ENCODE measurements at regions not wholly inside any gene's neighbourhood (a gene's known extent, or its start where the extent isn't known, plus 50 kb on each side); places are given as distances from the start of the nearest gene placed in this dataset.

GRCh38 chr7:54637712-54638396, 95.7 kb downstream of the VSTM2A start:
- no TSS peak for BruUV-seq (replicated peaks)
- H3K36me3 ChIP-seq (ENCODE audit: control insufficient read depth, insufficient read depth, low read length): no peaks in the 10 kb centered on the region
- no peak overlapping the region for H3K4me3 Mint-ChIP-seq (ENCODE audit: unreplicated experiment)
- no peak overlapping the region for H3K27ac Mint-ChIP-seq (ENCODE audit: unreplicated experiment)
- H3K4me1 ChIP-seq: no peaks in the 10 kb centered on the region
- H3K4me3 ChIP-seq (ENCODE audit: low read depth, low read length): no peak overlapping the region
- ChIA-PET CTCF (no interaction called here), POLR2A (no interaction called here)
- TF ChIP-seq CTCF (IDR thresholded peaks at IDR 0.05; ENCODE audit: insufficient read depth in 1 of 2, low read depth in 1 of 2, low read length in 1 of 2, severe bottlenecking in 1 of 2, unreplicated experiment in 1 of 2): no peak
- H3K36me3 Mint-ChIP-seq (ENCODE audit: insufficient read depth, unreplicated experiment): no peaks in the 10 kb centered on the region
- DNase-seq: no peak
- intact Hi-C loops (cut with micrococcal nuclease; ENCODE audit: unreplicated experiment): no loop called here
- H3K9me3 Mint-ChIP-seq (ENCODE audit: unreplicated experiment): no peaks in the 10 kb centered on the region
- H3K27me3 Mint-ChIP-seq (ENCODE audit: insufficient read depth, unreplicated experiment): peaks cover 11% of the 10 kb centered on the region
- H3K27me3 ChIP-seq (replicated peaks; ENCODE audit: control insufficient read depth, insufficient read depth, low read length): no peaks in the 10 kb centered on the region; the same call in 1 of the 2 replicates
- no peaks in the 10 kb centered on the region for H3K4me1 Mint-ChIP-seq (ENCODE audit: low read depth, unreplicated experiment)
- no peaks in the 10 kb centered on the region; the same call in 1 of the 2 replicates for H3K9me3 ChIP-seq

GRCh38 chr7:54632696-54633095, 90.5 kb downstream of the VSTM2A start:
- BruUV-seq (replicated peaks): no TSS peak
- no peak overlapping the region for H3K27ac Mint-ChIP-seq (ENCODE audit: unreplicated experiment)
- no peaks in the 10 kb centered on the region for H3K36me3 Mint-ChIP-seq (ENCODE audit: insufficient read depth, unreplicated experiment)
- no peaks in the 10 kb centered on the region for H3K27me3 ChIP-seq (replicated peaks; ENCODE audit: control insufficient read depth, insufficient read depth, low read length)
- H3K4me1 ChIP-seq: no peaks in the 10 kb centered on the region
- H3K27me3 Mint-ChIP-seq (ENCODE audit: insufficient read depth, unreplicated experiment): peaks cover 5% of the 10 kb centered on the region
- no peaks in the 10 kb centered on the region for H3K36me3 ChIP-seq (ENCODE audit: control insufficient read depth, insufficient read depth, low read length)
- no peaks in the 10 kb centered on the region for H3K9me3 Mint-ChIP-seq (ENCODE audit: unreplicated experiment)
- no peaks in the 10 kb centered on the region; the same call in 1 of the 2 replicates for H3K9me3 ChIP-seq
- H3K4me3 Mint-ChIP-seq (ENCODE audit: unreplicated experiment): no peak overlapping the region
- no peak for DNase-seq
- POLR2A ChIA-PET: no interaction called here
- H3K4me3 ChIP-seq (ENCODE audit: low read depth, low read length): no peak overlapping the region
- no peak for TF ChIP-seq CTCF (IDR thresholded peaks at IDR 0.05; ENCODE audit: insufficient read depth in 1 of 2, low read depth in 1 of 2, low read length in 1 of 2, severe bottlenecking in 1 of 2, unreplicated experiment in 1 of 2)
- CTCF ChIA-PET: no interaction called here
- H3K4me1 Mint-ChIP-seq (ENCODE audit: low read depth, unreplicated experiment): no peaks in the 10 kb centered on the region
- intact Hi-C loops (cut with micrococcal nuclease; ENCODE audit: unreplicated experiment): no loop called here

- CTCF ChIA-PET: no interaction called here
- BruUV-seq (replicated peaks): no TSS peak
- Mint-ChIP-seq H3K4me1 (ENCODE audit: low read depth, unreplicated experiment) (no peaks in the 10 kb centered on the region), H3K4me3 (ENCODE audit: unreplicated experiment) (no peak overlapping the region), H3K9me3 (ENCODE audit: unreplicated experiment) (no peaks in the 10 kb centered on the region), H3K27me3 (ENCODE audit: insufficient read depth, unreplicated experiment) (peaks cover 5% of the 10 kb centered on the region), H3K27ac (ENCODE audit: unreplicated experiment) (no peak overlapping the region), H3K36me3 (ENCODE audit: insufficient read depth, unreplicated experiment) (no peaks in the 10 kb centered on the region)
- TF ChIP-seq CTCF (IDR thresholded peaks at IDR 0.05; ENCODE audit: insufficient read depth in 1 of 2, low read depth in 1 of 2, low read length in 1 of 2, severe bottlenecking in 1 of 2, unreplicated experiment in 1 of 2): no peak
- POLR2A ChIA-PET: no interaction called here
- Histone ChIP-seq H3K27me3 (replicated peaks; ENCODE audit: control insufficient read depth, insufficient read depth, low read length) (no peaks in the 10 kb centered on the region), H3K9me3 (no peaks in the 10 kb centered on the region; the same call in 1 of the 2 replicates), H3K4me3 (ENCODE audit: low read depth, low read length) (no peak overlapping the region), H3K4me1 (no peaks in the 10 kb centered on the region), H3K36me3 (ENCODE audit: control insufficient read depth, insufficient read depth, low read length) (no peaks in the 10 kb centered on the region)
- DNase-seq: no peak
- intact Hi-C loops (cut with micrococcal nuclease; ENCODE audit: unreplicated experiment): no loop called here
Observed at GRCh38 chr7:54629771-54630170, 87.6 kb downstream of the VSTM2A start.

All from Caco-2 (cell line).